HG03060 (cell line): ENCODE measurements at regions not wholly inside any gene's neighbourhood (a gene's known extent, or its start where the extent isn't known, plus 50 kb on each side); places are given as distances from the start of the nearest gene placed in this dataset.
"Not testable (repeated sequence)": the region's sequence is repeated elsewhere in the genome, so short reads cannot be mapped to it uniquely, and the experiment has no call there.

Experiments used
- ATAC-seq: cut with Tn5 transposase; IDR thresholded peaks from one replicate; pipeline ENCODE4 v1.9.1; 2021; ENCODE audit warnings: low read depth, moderate number of reproducible peaks; ENCODE audit not compliant: unreplicated experiment

DNA sequence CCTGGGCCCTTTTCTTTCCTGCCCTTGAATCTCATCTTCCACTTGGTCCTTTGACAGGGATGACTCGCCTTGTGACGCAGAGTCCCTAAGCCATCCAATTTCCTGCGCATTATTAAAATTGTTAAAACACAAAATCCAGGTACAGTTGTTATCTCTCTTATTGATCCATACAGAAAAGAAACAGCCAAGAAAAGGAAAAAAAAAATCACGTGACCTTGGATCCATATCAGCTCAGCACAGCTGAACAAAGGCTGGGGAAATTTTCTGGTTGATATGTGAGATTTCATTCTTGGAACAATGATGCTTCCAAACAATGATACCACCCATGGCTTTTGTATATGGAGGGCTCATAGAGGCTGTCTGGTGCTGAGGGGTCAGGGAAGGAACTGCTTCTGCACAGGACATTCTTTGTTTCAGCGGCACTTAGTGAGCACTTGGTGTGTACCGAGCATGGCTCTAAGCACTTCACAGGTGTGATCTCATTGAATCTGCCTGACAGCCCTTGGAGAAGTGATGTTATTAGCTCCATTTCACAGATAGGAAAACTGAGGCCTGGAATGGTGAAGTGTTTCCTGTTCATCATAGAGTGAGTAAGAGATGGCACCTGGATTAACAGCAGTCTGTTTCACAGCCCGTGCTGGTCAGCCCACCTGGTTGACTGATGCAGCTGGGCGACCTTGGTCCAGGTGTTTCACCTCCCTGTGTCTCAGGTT, 155.0 kb upstream of the SULF2 start:
- no peak for ATAC-seq

- no peak for ATAC-seq
These were observed 151.3 kb upstream of the SULF2 start for GRCh38 chr20:47936612-47937011.

GRCh38 chr20:47934761-47935160, 149.5 kb upstream of the SULF2 start:
- no peak for ATAC-seq

DNA sequence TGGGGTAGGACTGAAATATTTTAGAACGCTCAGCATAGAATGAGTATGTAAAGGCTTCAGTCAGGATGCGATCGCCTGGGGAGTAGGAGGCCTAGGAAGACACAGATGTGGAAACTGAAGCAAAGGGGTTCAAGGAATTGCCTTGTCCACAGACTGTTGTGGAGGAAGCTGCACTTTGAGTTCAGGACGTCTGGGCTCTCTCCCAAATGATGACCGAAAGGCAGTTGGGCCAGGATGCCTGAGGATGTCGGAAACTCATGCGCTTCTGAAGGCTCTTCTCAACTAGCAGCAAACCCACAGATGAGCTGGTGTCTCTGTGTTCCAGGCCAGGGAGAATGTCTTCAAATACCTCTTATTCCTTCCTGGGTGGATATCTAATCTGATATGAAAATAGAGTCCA, 146.2 kb upstream of the SULF2 start:
- no peak for ATAC-seq

- no peak for ATAC-seq
These were observed 145.7 kb upstream of the SULF2 start for GRCh38 chr20:47931002-47931401.

- no peak for ATAC-seq
These were observed 144.3 kb upstream of the SULF2 start for GRCh38 chr20:47929368-47930115.

GRCh38 chr20:47927944-47928343, 142.7 kb upstream of the SULF2 start:
- ATAC-seq, result no peak

DNA sequence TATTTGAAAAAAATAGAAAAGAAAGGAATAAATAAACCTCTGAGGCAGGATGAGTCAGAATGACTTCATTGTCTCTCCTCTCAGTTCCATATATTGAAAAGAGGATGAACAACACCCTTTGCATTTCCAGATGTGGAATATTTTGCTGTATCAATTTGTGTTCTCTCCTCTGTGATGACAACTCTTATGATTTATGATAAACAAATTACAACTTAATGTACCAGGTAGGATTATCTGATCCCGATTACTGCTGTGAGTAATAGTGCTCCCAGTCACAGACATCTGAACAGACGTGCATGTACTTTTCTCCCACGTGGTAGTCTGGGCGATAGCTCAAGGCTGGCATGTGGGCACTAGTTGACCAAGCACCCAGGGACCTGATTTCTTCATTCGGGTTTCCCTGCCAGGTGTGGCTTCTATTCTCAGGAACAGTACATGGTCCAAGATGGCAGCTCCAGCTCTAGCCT, 142.1 kb upstream of the SULF2 start:
- ATAC-seq, result no peak

GRCh38 chr20:47926731-47927130, 141.4 kb upstream of the SULF2 start:
- no peak for ATAC-seq

DNA sequence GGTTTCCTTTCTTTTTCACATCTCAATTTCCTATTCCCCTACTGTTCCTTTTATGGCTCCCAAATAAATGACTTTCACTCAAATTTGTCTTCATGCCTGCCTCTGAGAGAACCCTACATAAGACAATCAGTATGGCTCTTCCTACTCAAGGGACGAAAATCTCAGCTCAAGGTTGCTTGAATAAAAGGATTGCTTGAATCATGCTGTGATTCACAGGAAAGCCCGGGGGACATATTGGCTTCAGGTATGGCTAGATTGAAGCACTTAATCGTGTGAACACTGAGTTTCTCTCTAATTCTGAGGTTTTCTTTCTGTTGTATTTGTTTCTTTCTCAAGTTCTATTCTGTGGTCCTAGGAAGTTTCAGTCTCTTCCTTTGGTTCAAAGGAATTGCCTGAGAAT, 140.3 kb upstream of the SULF2 start:
- no peak for ATAC-seq

GRCh38 chr20:47922269-47922668, 137.0 kb upstream of the SULF2 start:
- ATAC-seq, result no peak

- ATAC-seq, result not testable (repeated sequence)
These were observed 136.5 kb upstream of the SULF2 start for GRCh38 chr20:47921829-47922228.

DNA sequence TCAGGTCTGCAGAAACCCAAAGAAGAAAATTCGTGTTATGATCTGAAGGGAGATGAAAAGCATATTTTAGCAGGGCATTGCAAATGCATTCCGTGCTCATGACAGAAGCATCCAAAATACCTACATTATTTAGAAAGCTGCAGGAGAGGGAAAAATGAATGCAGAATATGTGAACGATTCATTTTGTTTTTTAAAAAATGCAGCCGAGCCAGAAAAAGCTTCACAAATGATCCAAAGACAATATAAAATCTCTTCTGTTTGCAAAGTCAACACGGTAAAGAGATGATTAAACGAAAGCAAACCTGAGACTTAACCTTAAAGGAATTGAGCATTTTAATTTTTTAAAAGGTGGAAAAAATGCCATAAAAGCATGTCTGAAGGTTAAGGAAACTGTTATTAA, 136.1 kb upstream of the SULF2 start:
- no peak for ATAC-seq

DNA sequence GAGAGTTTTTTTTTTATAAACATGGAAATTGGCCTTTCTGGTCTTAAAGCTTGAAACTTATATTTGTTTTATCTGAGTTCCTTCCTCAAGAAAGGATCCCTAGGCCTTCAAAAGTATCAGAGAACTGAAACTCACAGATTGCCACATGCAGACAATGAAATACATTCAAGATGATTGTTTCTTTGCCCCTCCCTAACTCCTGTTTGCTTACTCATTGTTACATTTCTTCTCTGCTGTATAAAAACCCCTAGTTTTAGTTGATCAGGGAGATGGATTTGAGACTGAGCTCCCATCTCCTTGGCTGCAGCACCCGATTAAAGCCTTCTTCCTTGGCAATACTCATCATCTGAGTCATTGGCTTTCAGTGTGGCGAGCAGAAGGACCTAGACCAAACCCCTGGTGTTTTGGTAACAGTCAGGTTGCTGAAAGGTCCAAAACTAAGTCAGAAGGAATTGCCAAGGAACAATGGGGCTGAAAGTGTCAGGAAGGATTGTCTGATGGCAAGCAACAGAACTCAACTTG, 132.3 kb upstream of the SULF2 start:
- ATAC-seq, result no peak

DNA sequence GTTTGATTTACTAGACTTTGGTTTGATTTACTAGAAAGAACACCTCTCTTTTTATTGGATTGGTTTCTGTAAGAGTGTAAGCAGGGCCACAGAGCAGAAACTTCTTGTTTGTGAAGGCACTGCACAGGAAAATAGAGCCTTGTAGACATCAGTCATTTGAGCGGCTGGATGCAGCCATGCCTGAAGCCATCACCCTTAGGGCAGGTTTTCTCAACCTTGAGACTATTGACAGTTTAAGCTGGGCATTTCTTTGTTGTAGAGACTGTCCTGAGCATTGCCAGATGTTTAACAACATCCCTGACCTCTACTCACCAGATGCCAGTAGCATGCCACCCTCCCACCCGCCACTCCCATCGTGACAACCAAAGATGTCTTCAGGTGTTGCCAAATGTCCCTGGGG, 130.2 kb upstream of the SULF2 start:
- ATAC-seq, result no peak

- no peak for ATAC-seq
These were observed 129.5 kb upstream of the SULF2 start for GRCh38 chr20:47914792-47915191.

DNA sequence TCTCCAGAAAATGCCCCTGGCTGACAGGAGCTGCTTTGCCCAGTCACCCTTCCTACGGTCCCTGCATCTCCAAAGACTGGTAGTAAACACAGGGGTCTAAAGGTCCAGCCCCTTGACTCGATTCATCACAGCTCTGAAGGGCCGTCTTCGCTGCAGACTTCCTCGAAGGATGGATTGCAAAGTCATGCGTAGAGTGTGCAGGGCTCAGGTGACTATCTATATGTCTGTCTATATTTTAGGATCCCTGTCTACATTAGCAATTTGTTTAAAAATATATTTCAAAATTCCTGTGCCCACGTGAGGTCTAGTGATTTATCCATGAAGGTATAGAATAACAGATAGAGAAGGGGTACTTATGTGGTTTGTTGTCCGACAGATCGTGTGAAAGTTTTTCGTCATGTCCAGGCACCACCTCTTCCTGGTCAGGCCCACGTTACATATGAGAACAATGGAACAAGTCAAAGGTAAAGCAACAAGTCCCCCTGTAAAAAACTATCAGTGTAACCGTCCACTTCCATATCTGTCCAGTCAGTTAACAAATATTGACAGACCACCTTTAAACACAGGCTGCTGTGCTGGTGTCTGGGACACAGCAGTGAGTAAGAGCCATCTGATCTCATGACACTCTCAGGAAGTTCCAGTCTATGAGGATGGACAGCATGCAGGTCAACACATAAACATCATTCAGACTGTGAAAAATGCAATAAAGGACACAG, 127.7 kb upstream of the SULF2 start:
- not testable (repeated sequence) for ATAC-seq

- not testable (repeated sequence) for ATAC-seq
These were observed 126.9 kb upstream of the SULF2 start for GRCh38 chr20:47912165-47912564.

GRCh38 chr20:47909696-47910369, 124.6 kb upstream of the SULF2 start:
- ATAC-seq, result not testable (repeated sequence)

DNA sequence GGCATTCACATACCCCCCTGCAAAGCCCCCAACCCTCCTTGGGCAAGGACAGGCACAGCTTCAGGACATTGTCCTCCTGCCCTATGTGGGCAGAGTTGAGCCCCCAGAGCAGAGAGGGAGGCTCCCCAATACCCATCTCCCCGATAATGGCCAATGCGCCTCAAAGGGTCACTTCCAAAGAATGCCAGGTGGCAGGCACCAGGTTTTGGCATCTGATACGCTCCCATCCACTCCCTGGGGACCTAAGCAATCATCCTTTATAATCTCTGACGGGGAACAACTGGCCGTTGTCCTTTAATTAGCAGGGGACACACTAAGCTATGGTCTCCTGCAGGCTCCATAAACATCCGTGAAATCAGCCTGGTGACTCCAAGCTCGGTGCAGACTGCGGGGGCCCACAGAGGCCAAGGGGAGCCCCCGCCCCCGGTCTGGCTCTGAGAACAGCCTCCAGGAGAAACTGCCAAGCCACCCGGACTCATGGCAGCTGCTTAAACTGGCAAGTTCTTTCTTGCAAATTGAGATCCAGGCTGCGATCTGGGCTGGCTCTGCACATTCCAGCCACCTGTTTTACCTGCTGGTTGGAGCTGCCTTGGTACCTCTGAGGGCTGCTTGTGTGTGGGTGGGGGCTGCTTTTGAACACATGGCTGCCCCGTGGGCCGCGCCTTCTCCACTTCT, 123.2 kb upstream of the SULF2 start:
- ATAC-seq, result not testable (repeated sequence)
